Gastrocnemius medialis (tissue), 4 donors: ENCODE measurements at regions not wholly inside any gene's neighbourhood (a gene's known extent, or its start where the extent isn't known, plus 50 kb on each side); places are given as distances from the start of the nearest gene placed in this dataset.

ENCODE experiments used
- POLR2A ChIP-seq, 2 donors: fragments of 450-650 bp; IDR thresholded peaks; one replicate each; pipeline ENCODE4 v1.6.1; 2017; ENCODE audit warnings: antibody characterized with exemption in 2 of 2, mild to moderate bottlenecking in 2 of 2, moderate library complexity in 2 of 2
- TF ChIP-seq, protein P1 (sequence below), 5 experiments: fragments of 450-650 bp in 3 of 5; fragments of 200-600 bp in 2 of 5; sonication (generic) in 2 of 5; IDR thresholded peaks in 4 of 5; conservative IDR thresholded peaks in 1 of 5; 1 replicate in 4 of 5; 2 replicates in 1 of 5; pipeline ENCODE4 v1.5.1; 2016 to 2019; ENCODE audit warnings: antibody characterized with exemption in 5 of 5, mild to moderate bottlenecking in 3 of 5, moderate library complexity in 3 of 5

DNA sequence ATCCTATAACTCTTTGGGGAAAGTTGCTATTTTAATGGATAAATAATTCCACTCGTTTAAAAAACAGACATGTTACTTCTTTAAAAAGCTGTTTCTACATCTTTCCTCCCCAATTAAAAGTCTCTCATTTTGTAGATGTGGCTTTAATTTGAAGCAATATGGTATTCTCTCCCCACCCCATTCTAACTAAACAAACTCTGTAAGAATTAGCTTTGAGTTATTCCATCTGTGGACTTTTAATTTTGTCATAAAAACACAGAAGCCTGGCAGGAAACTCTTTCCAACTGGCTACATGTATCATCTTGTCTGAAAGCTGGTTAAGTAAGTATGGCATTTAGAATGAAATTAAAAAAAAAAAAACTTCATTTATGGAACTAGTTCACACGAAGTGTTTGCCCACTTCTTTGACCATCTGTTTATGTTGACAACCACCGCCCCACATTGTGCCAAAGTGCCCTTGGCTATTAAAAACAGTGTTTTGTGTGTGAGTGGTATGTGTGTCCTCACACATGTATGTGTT lies 140.3 kb downstream of the NAA11 start:
- TF ChIP-seq, protein P1, sequence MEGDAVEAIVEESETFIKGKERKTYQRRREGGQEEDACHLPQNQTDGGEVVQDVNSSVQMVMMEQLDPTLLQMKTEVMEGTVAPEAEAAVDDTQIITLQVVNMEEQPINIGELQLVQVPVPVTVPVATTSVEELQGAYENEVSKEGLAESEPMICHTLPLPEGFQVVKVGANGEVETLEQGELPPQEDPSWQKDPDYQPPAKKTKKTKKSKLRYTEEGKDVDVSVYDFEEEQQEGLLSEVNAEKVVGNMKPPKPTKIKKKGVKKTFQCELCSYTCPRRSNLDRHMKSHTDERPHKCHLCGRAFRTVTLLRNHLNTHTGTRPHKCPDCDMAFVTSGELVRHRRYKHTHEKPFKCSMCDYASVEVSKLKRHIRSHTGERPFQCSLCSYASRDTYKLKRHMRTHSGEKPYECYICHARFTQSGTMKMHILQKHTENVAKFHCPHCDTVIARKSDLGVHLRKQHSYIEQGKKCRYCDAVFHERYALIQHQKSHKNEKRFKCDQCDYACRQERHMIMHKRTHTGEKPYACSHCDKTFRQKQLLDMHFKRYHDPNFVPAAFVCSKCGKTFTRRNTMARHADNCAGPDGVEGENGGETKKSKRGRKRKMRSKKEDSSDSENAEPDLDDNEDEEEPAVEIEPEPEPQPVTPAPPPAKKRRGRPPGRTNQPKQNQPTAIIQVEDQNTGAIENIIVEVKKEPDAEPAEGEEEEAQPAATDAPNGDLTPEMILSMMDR (IDR thresholded peaks at IDR 0.05 in 4 of 5, conservative IDR thresholded peaks at IDR 0.05 in 1 of 5) = no peak
- TF ChIP-seq POLR2A (IDR thresholded peaks at IDR 0.05) = no peak
